ENCODE measurements at regions not wholly inside any gene's neighbourhood (a gene's known extent, or its start where the extent isn't known, plus 50 kb on each side); places are given as distances from the start of the nearest gene placed in this dataset.
A peak's percentile ranks its signal among the peaks of the same experiment; 100 is the strongest.
"Not testable (repeated sequence)": the region's sequence is repeated elsewhere in the genome, so short reads cannot be mapped to it uniquely, and the experiment has no call there.

GRCh38 chr14:30193101-30193500, 265.5 kb upstream of the PRKD1 start:
- Histone ChIP-seq H3K36me3 (ENCODE audit: low read depth, missing control alignments) (no peaks in the 10 kb centered on the region), H3K9me3 (no peaks in the 10 kb centered on the region), H3K27me3 (no peaks in the 10 kb centered on the region), H3K4me1 (no peaks in the 10 kb centered on the region), H3K27ac (no peak overlapping the region), H3K4me3 (no peak overlapping the region)
- intact Hi-C loops (cut with DNase I; ENCODE audit: low total_unique reads), result no loop called here
- no peak for TF ChIP-seq POLR2A (IDR thresholded peaks at IDR 0.05)
- TF ChIP-seq CTCF (IDR thresholded peaks at IDR 0.05), result no peak
- DNase-seq, result no peak
- 91 to 92% methylated on average over 4 of the region's 4 CpGs for WGBS, 2 donors

- H3K27me3 ChIP-seq, result no peaks in the 10 kb centered on the region
- no peaks in the 10 kb centered on the region for H3K36me3 ChIP-seq (ENCODE audit: low read depth, missing control alignments)
- no peaks in the 10 kb centered on the region for H3K4me1 ChIP-seq
- H3K27ac ChIP-seq, result no peak overlapping the region
- H3K9me3 ChIP-seq, result no peaks in the 10 kb centered on the region
- no peak overlapping the region for H3K4me3 ChIP-seq
- TF ChIP-seq CTCF (IDR thresholded peaks at IDR 0.05), result no peak
- TF ChIP-seq POLR2A (IDR thresholded peaks at IDR 0.05), result no peak
- intact Hi-C loops (cut with DNase I; ENCODE audit: low total_unique reads), result no loop called here
- DNase-seq, result no peak
- 80 to 84% methylated on average over 4 of the region's 4 CpGs for WGBS, 2 donors
These were observed 266.3 kb upstream of the PRKD1 start for GRCh38 chr14:30193845-30194501.

- no peak overlapping the region for H3K4me3 ChIP-seq
- DNase-seq, result no peak
- intact Hi-C loops (cut with DNase I; ENCODE audit: low total_unique reads), result no loop called here
- no peaks in the 10 kb centered on the region for H3K9me3 ChIP-seq
- H3K27me3 ChIP-seq, result no peaks in the 10 kb centered on the region
- no peak for TF ChIP-seq POLR2A (IDR thresholded peaks at IDR 0.05)
- no peak for TF ChIP-seq CTCF (IDR thresholded peaks at IDR 0.05)
- H3K36me3 ChIP-seq (ENCODE audit: low read depth, missing control alignments), result no peaks in the 10 kb centered on the region
- 41 to 51% methylated on average over 2 of the region's 2 CpGs for WGBS, 2 donors
- peak overlapping the region in 1 of 2 donors; percentile 6 for H3K27ac ChIP-seq
- no peaks in the 10 kb centered on the region for H3K4me1 ChIP-seq
These were observed 267.1 kb upstream of the PRKD1 start for GRCh38 chr14:30194741-30195148.

- intact Hi-C loops (cut with DNase I; ENCODE audit: low total_unique reads), result no loop called here
- Histone ChIP-seq H3K36me3 (ENCODE audit: low read depth, missing control alignments) (no peaks in the 10 kb centered on the region), H3K4me1 (no peaks in the 10 kb centered on the region), H3K9me3 (no peaks in the 10 kb centered on the region), H3K4me3 (no peak overlapping the region), H3K27ac (no peak overlapping the region), H3K27me3 (no peaks in the 10 kb centered on the region)
- no peak for DNase-seq
- no peak for TF ChIP-seq POLR2A (IDR thresholded peaks at IDR 0.05)
- TF ChIP-seq CTCF (IDR thresholded peaks at IDR 0.05), result no peak
- WGBS, 2 donors, result 68 to 72% methylated on average over 3 of the region's 3 CpGs
These were observed 268.3 kb upstream of the PRKD1 start for GRCh38 chr14:30195941-30196340.

GRCh38 chr14:30196861-30197260, 269.2 kb upstream of the PRKD1 start:
- H3K4me3 ChIP-seq, result no peak overlapping the region
- no peak for TF ChIP-seq POLR2A (IDR thresholded peaks at IDR 0.05)
- TF ChIP-seq CTCF (IDR thresholded peaks at IDR 0.05), result no peak
- WGBS, 2 donors, result 92 to 100% methylated on average over 2 of the region's 2 CpGs

GRCh38 chr14:30198720-30199119, 271.1 kb upstream of the PRKD1 start:
- DNase-seq; H3K36me3 ChIP-seq (ENCODE audit: low read depth, missing control alignments): not testable (repeated sequence)
- 84 to 87% methylated on average over 3 of the region's 3 CpGs for WGBS, 2 donors

More at GRCh38 chr14:30196861-30197260, 269.2 kb upstream of the PRKD1 start:
- H3K36me3 ChIP-seq (ENCODE audit: low read depth, missing control alignments), result no peaks in the 10 kb centered on the region
- no peak for DNase-seq
- H3K4me1 ChIP-seq, result no peaks in the 10 kb centered on the region
- no peak overlapping the region for H3K27ac ChIP-seq
- no peaks in the 10 kb centered on the region for H3K27me3 ChIP-seq
- intact Hi-C loops (cut with DNase I; ENCODE audit: low total_unique reads), result no loop called here
- no peaks in the 10 kb centered on the region for H3K9me3 ChIP-seq

More at GRCh38 chr14:30198720-30199119, 271.1 kb upstream of the PRKD1 start:
- H3K27me3 ChIP-seq; H3K4me3 ChIP-seq; H3K4me1 ChIP-seq; H3K9me3 ChIP-seq; intact Hi-C loops (cut with DNase I; ENCODE audit: low total_unique reads); H3K27ac ChIP-seq: not testable (repeated sequence)
